Fibroblast of pulmonary artery (primary cell): ENCODE measurements at regions not wholly inside any gene's neighbourhood (a gene's known extent, or its start where the extent isn't known, plus 50 kb on each side); places are given as distances from the start of the nearest gene placed in this dataset.

Experiments
- DNase-seq: peaks from one replicate; pipeline ENCODE4 v3.0.0-alpha.2; 2010; ENCODE audit warnings: low read depth
- H3K4me3 ChIP-seq: replicated peaks from 2 replicates; pipeline ENCODE4 v1.5.1; 2011; ENCODE audit warnings: low read depth, mild to moderate bottlenecking, control low read depth, low read length, moderate library complexity
- TF ChIP-seq, protein P1 (sequence below): IDR thresholded peaks from 2 replicates; pipeline ENCODE4 v1.5.1; 2011; ENCODE audit warnings: mild to moderate bottlenecking, control low read depth, low read length, inconsistent platforms; ENCODE audit errors: missing control alignments

DNA sequence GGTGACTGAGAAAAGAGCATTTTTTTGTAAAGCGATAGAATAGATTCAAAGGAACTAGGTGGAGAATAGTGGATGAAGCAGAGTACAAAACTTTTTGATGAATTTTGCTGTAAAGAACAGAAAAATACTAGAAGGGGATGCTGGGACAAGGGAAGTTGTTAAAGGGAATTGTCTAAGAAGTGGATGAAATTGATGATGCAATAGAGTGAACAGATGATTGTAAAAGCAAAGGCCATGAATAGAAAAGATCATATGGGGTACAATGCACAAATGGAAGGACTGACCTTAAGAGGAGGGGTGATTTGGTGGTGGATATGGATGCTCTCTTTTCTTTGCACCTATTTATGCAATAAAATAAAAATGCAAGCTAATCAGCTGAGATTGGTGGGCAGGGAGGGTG, 262.7 kb upstream of the MAD2L1 start:
- DNase-seq, result no peak
- TF ChIP-seq, protein P1, sequence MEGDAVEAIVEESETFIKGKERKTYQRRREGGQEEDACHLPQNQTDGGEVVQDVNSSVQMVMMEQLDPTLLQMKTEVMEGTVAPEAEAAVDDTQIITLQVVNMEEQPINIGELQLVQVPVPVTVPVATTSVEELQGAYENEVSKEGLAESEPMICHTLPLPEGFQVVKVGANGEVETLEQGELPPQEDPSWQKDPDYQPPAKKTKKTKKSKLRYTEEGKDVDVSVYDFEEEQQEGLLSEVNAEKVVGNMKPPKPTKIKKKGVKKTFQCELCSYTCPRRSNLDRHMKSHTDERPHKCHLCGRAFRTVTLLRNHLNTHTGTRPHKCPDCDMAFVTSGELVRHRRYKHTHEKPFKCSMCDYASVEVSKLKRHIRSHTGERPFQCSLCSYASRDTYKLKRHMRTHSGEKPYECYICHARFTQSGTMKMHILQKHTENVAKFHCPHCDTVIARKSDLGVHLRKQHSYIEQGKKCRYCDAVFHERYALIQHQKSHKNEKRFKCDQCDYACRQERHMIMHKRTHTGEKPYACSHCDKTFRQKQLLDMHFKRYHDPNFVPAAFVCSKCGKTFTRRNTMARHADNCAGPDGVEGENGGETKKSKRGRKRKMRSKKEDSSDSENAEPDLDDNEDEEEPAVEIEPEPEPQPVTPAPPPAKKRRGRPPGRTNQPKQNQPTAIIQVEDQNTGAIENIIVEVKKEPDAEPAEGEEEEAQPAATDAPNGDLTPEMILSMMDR, result no peak
- H3K4me3 ChIP-seq, result no peak overlapping the region

DNA sequence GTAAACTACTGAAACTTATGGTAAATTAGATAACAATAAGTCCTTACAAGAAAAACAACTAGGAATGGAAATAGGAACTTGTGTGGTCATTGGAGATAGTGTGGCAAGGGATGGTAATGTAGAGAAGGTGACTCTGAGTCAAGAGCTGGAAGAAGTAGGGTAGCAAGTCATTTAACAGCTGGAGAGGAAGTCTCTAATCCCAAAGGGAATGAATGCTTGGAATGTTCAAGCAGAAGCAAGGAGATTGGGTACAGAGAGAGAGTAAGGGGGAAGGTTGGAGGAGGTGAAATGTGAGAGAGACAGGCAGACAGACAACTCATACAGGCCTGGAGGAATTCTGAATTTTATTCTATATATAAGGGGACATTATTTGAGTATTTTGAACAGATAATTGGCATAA, 260.6 kb upstream of the MAD2L1 start:
- TF ChIP-seq, protein P1, result no peak
- H3K4me3 ChIP-seq, result no peak overlapping the region
- no peak for DNase-seq

DNA sequence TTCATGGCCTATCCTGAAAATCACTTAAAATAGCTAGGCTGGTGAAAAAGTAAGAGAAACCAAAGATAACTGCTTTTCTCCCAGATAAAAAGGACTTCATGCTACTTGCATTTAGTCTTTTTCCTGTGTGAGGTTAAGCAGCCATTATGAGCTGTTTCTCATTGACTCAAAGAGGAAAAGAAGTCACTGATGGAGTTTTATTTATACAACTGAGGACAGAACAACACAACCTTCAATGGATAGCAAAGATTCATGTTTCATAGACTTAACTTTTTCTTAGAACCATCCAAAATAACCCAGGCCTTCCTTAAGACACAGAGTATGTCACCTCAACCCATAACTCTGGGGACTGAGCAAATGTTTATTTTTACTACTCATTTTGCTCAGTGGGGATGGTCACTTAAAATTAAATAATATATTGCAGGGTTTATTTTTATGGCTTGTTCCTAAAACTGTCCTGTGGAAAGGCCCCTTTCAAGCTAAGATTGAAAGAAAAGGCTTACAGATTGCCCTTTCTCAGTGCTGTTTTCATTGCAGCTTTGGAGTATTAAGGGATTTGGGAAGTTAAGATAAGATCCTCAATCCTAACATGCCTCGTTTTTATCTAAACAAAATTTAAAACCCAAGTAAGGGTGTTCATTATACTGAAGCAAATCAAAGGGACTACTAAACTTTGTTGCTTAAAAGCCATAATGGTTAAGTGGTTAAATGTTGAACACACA, 252.6 kb upstream of the MAD2L1 start:
- no peak overlapping the region for H3K4me3 ChIP-seq
- DNase-seq, result no peak
- TF ChIP-seq, protein P1, result no peak

DNA sequence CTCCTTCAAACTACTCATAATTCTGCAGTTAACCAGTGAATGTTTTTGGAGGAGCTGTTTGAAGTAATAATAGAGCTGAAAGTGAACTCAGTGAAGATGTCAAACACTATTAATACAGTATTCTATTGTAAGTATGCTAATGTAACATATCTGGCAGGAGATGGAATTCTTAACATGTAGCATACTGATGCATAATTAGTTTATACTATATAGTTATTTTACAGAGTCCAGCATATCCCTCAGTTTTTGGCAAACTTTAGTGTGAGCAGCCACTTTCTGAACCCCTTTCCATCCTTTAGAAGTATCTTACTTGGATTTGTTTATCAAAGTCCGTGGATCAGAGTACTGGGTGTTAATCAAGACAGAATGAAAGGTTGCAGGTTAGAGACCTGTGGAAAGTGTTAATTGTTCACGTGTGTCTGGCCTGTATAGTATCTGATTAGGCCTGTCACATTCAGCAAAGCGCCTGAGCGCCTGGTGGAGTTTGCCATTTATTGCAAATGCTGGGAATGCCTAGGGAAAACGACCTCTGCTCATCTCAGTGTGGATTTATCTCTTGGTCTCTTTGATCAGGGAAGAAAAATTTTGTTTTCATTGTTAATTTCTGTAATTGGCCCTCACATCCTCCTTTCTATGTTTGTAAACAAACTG, 251.7 kb upstream of the MAD2L1 start:
- TF ChIP-seq, protein P1, result no peak
- no peak for DNase-seq

DNA sequence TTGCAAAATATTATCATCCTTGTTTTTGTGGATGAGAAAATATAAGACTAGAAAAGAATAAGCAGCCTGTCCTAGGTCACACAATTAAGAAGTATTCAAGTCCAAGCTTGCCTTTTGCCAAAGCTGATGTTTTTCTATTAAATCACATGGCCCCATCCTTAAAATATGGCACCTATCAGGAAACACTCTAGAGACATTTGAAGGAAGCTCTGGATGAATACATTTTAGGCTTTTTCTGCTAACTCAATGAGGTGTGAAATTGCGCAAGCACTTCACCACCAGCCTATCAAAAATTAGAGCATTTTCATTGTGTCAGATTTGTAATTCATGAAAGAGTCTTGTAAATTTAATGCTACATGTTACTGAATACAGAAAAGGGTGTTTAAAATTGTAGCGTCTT, 251.1 kb upstream of the MAD2L1 start:
- TF ChIP-seq, protein P1, result no peak
- no peak for DNase-seq
- H3K4me3 ChIP-seq, result no peak overlapping the region

More for the DNA sequence above, 251.7 kb upstream of the MAD2L1 start:
- no peak overlapping the region for H3K4me3 ChIP-seq

DNA sequence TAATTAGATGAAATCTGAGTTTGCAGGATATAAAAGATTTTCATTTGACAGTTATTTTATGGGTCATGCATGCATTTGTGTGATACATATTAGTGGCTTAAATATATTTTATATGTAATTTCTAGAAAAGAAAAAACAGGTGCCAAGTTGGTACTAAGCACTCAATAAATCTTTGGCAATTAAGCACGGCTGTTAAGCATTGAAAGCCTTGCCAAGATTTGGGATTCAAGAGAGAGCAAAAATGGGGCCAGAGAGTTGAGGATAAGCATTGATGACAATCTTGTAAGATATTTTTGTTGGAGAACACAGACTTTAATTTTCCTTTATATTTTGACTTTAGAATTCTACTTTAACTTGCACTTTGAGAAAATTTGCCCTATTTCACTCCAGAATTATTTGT, 249.8 kb upstream of the MAD2L1 start:
- TF ChIP-seq, protein P1, result no peak
- no peak for DNase-seq
- H3K4me3 ChIP-seq, result no peak overlapping the region
